ENCODE measurements at regions not wholly inside any gene's neighbourhood (a gene's known extent, or its start where the extent isn't known, plus 50 kb on each side); places are given as distances from the start of the nearest gene placed in this dataset.

DNA sequence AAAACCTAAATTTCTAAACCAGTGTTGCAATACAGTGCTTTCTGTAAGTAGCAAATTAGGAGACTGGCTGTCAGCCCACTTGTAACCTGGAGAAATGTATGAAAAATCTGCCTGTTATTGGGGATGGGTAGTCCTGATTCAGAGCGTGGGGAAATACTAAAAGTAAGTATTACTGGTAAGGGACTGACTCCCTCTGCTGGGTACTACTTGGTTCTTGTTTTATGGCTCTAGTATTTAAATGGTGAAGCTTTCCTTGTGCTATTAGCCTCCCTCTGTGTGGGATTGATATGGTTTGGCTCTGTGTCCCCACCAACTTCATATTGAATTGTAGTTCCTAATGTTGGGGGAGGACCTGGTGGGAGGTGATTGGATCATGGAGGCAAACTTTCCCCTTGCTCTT is 886.1 kb downstream of the SORCS1 start:
- no peak for TF ChIP-seq EZH2 (IDR thresholded peaks at IDR 0.05; ENCODE audit: borderline replicate concordance, insufficient read depth, low read depth, low read length, poor library complexity, severe bottlenecking)
- TF ChIP-seq, protein P1, sequence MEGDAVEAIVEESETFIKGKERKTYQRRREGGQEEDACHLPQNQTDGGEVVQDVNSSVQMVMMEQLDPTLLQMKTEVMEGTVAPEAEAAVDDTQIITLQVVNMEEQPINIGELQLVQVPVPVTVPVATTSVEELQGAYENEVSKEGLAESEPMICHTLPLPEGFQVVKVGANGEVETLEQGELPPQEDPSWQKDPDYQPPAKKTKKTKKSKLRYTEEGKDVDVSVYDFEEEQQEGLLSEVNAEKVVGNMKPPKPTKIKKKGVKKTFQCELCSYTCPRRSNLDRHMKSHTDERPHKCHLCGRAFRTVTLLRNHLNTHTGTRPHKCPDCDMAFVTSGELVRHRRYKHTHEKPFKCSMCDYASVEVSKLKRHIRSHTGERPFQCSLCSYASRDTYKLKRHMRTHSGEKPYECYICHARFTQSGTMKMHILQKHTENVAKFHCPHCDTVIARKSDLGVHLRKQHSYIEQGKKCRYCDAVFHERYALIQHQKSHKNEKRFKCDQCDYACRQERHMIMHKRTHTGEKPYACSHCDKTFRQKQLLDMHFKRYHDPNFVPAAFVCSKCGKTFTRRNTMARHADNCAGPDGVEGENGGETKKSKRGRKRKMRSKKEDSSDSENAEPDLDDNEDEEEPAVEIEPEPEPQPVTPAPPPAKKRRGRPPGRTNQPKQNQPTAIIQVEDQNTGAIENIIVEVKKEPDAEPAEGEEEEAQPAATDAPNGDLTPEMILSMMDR (IDR thresholded peaks at IDR 0.05): no peak

All from B cell (primary cell).